ENCODE measurements at regions not wholly inside any gene's neighbourhood (a gene's known extent, or its start where the extent isn't known, plus 50 kb on each side); places are given as distances from the start of the nearest gene placed in this dataset.

GRCh38 chr4:13950491-13950890 lies 323.0 kb upstream of the BOD1L1 start:
- Mint-ChIP-seq H3K27ac (no peak overlapping the region), H3K36me3 (no peaks in the 10 kb centered on the region), H3K4me1 (no peaks in the 10 kb centered on the region), H3K4me3 (no peak overlapping the region), H3K9me3 (peaks cover 0 to 3% (median 0%) of the 10 kb centered on the region in 7 donors), H3K27me3 (peaks cover 0 to 5% (median 0%) of the 10 kb centered on the region in 3 donors)
- ATAC-seq (ENCODE audit: low read depth in 2 of 2), result no peak
- DNase-seq, result no peak

- Mint-ChIP-seq H3K36me3 (no peaks in the 10 kb centered on the region), H3K4me1 (no peaks in the 10 kb centered on the region), H3K27ac (no peak overlapping the region), H3K9me3 (no peaks in the 10 kb centered on the region), H3K27me3 (peaks cover 0 to 5% (median 0%) of the 10 kb centered on the region in 3 donors), H3K4me3 (no peak overlapping the region)
- ATAC-seq (ENCODE audit: low read depth in 2 of 2) (no peak), DNase-seq (no peak)
These were observed 325.6 kb upstream of the BOD1L1 start for GRCh38 chr4:13953083-13953482.

- ATAC-seq (ENCODE audit: low read depth in 2 of 2), result no peak
- no peaks in the 10 kb centered on the region for H3K36me3 Mint-ChIP-seq
- no peak for DNase-seq
These were observed 328.0 kb upstream of the BOD1L1 start for GRCh38 chr4:13955551-13955950.

GRCh38 chr4:13956947-13957346 lies 329.4 kb upstream of the BOD1L1 start:
- Mint-ChIP-seq H3K36me3 (no peaks in the 10 kb centered on the region), H3K9me3 (no peaks in the 10 kb centered on the region), H3K4me1 (no peaks in the 10 kb centered on the region), H3K27me3 (peaks cover 0 to 5% (median 4%) of the 10 kb centered on the region in 3 donors), H3K27ac (no peak overlapping the region), H3K4me3 (no peak overlapping the region)
- DNase-seq, result no peak
- no peak for ATAC-seq (ENCODE audit: low read depth in 2 of 2)

More at GRCh38 chr4:13955551-13955950, 328.0 kb upstream of the BOD1L1 start:
- Mint-ChIP-seq H3K4me3 (no peak overlapping the region), H3K27me3 (peaks cover 0 to 5% (median 2%) of the 10 kb centered on the region in 3 donors), H3K27ac (no peak overlapping the region), H3K9me3 (no peaks in the 10 kb centered on the region), H3K4me1 (no peaks in the 10 kb centered on the region)

- H3K36me3 Mint-ChIP-seq, result no peaks in the 10 kb centered on the region
- no peak overlapping the region for H3K4me3 Mint-ChIP-seq
- no peaks in the 10 kb centered on the region for H3K9me3 Mint-ChIP-seq
- DNase-seq (no peak), ATAC-seq (ENCODE audit: low read depth in 2 of 2) (no peak)
- H3K27me3 Mint-ChIP-seq, result peaks cover 0 to 4% (median 0%) of the 10 kb centered on the region in 3 donors
- H3K27ac Mint-ChIP-seq, result peak overlapping the region in 1 of 6 donors; percentile 6
- H3K4me1 Mint-ChIP-seq, result no peaks in the 10 kb centered on the region
These were observed 330.3 kb upstream of the BOD1L1 start for GRCh38 chr4:13957871-13958270.

- Mint-ChIP-seq H3K36me3 (no peaks in the 10 kb centered on the region), H3K9me3 (peaks cover 0 to 2% (median 0%) of the 10 kb centered on the region in 7 donors), H3K27me3 (peaks cover 0 to 4% (median 0%) of the 10 kb centered on the region in 3 donors), H3K27ac (no peak overlapping the region), H3K4me3 (no peak overlapping the region), H3K4me1 (no peaks in the 10 kb centered on the region)
- DNase-seq, result no peak
- no peak for ATAC-seq (ENCODE audit: low read depth in 2 of 2)
These were observed 336.1 kb upstream of the BOD1L1 start for GRCh38 chr4:13963601-13964000.

- H3K4me3 Mint-ChIP-seq, result no peak overlapping the region
These were observed 339.0 kb upstream of the BOD1L1 start for GRCh38 chr4:13966231-13967195.

GRCh38 chr4:13968723-13969122 lies 341.2 kb upstream of the BOD1L1 start:
- no peak overlapping the region for H3K4me3 Mint-ChIP-seq
- ATAC-seq (ENCODE audit: low read depth in 2 of 2) (no peak), DNase-seq (no peak)
- no peaks in the 10 kb centered on the region for H3K36me3 Mint-ChIP-seq
- no peaks in the 10 kb centered on the region for H3K4me1 Mint-ChIP-seq
- peaks cover 0 to 2% (median 0%) of the 10 kb centered on the region in 7 donors for H3K9me3 Mint-ChIP-seq
- no peak overlapping the region for H3K27ac Mint-ChIP-seq
- no peaks in the 10 kb centered on the region for H3K27me3 Mint-ChIP-seq

More at GRCh38 chr4:13966231-13967195, 339.0 kb upstream of the BOD1L1 start:
- Mint-ChIP-seq H3K9me3 (peaks cover 0 to 2% (median 0%) of the 10 kb centered on the region in 7 donors), H3K27me3 (no peaks in the 10 kb centered on the region), H3K27ac (no peak overlapping the region), H3K36me3 (no peaks in the 10 kb centered on the region), H3K4me1 (no peaks in the 10 kb centered on the region)
- no peak for ATAC-seq (ENCODE audit: low read depth in 2 of 2)
- no peak for DNase-seq

GRCh38 chr4:13970349-13970748 lies 342.8 kb upstream of the BOD1L1 start:
- no peaks in the 10 kb centered on the region for H3K4me1 Mint-ChIP-seq
- no peaks in the 10 kb centered on the region for H3K36me3 Mint-ChIP-seq
- DNase-seq, result no peak
- no peaks in the 10 kb centered on the region for H3K27me3 Mint-ChIP-seq
- H3K27ac Mint-ChIP-seq, result no peak overlapping the region
- H3K4me3 Mint-ChIP-seq, result no peak overlapping the region
- H3K9me3 Mint-ChIP-seq, result no peaks in the 10 kb centered on the region
- ATAC-seq (ENCODE audit: low read depth in 2 of 2), result no peak

- no peaks in the 10 kb centered on the region for H3K36me3 Mint-ChIP-seq
- peaks cover 0 to 12% (median 10%) of the 10 kb centered on the region in 3 donors for H3K4me1 Mint-ChIP-seq
- peaks cover 0 to 8% (median 0%) of the 10 kb centered on the region in 3 donors for H3K27me3 Mint-ChIP-seq
- peaks cover 0 to 8% (median 2%) of the 10 kb centered on the region in 7 donors for H3K9me3 Mint-ChIP-seq
- DNase-seq (no peak), ATAC-seq (ENCODE audit: low read depth in 2 of 2) (no peak)
- H3K4me3 Mint-ChIP-seq, result no peak overlapping the region
- H3K27ac Mint-ChIP-seq, result no peak overlapping the region
These were observed 350.2 kb upstream of the BOD1L1 start for GRCh38 chr4:13977746-13978145.

- DNase-seq (no peak), ATAC-seq (ENCODE audit: low read depth in 2 of 2) (no peak)
- H3K9me3 Mint-ChIP-seq, result peaks cover 0 to 15% (median 4%) of the 10 kb centered on the region in 7 donors
- H3K36me3 Mint-ChIP-seq, result no peaks in the 10 kb centered on the region
- H3K27me3 Mint-ChIP-seq, result peaks cover 0 to 9% (median 4%) of the 10 kb centered on the region in 3 donors
- H3K4me3 Mint-ChIP-seq, result no peak overlapping the region
- no peak overlapping the region for H3K27ac Mint-ChIP-seq
- peaks cover 0 to 12% (median 11%) of the 10 kb centered on the region in 3 donors for H3K4me1 Mint-ChIP-seq
These were observed 353.1 kb upstream of the BOD1L1 start for GRCh38 chr4:13980317-13981310.

- Mint-ChIP-seq H3K36me3 (no peaks in the 10 kb centered on the region), H3K27me3 (peaks cover 0 to 9% (median 4%) of the 10 kb centered on the region in 3 donors), H3K4me1 (peaks cover 0 to 12% (median 11%) of the 10 kb centered on the region in 3 donors), H3K4me3 (no peak overlapping the region), H3K27ac (no peak overlapping the region), H3K9me3 (peaks cover 0 to 15% (median 4%) of the 10 kb centered on the region in 7 donors)
- no peak for ATAC-seq (ENCODE audit: low read depth in 2 of 2)
- no peak for DNase-seq
These were observed 354.0 kb upstream of the BOD1L1 start for GRCh38 chr4:13981499-13981898.

GRCh38 chr4:13982010-13982409 lies 354.5 kb upstream of the BOD1L1 start:
- DNase-seq (no peak), ATAC-seq (ENCODE audit: low read depth in 2 of 2) (no peak)
- H3K4me3 Mint-ChIP-seq, result no peak overlapping the region
- H3K9me3 Mint-ChIP-seq, result peaks cover 0 to 15% (median 3%) of the 10 kb centered on the region in 7 donors
- H3K4me1 Mint-ChIP-seq, result peaks cover 0 to 12% (median 11%) of the 10 kb centered on the region in 3 donors
- H3K27me3 Mint-ChIP-seq, result peaks cover 0 to 9% (median 4%) of the 10 kb centered on the region in 3 donors
- no peaks in the 10 kb centered on the region for H3K36me3 Mint-ChIP-seq
- H3K27ac Mint-ChIP-seq, result peak overlapping the region in 1 of 6 donors; percentile 13

All from naive B cell (primary cell).